ENCODE measurements at regions not wholly inside any gene's neighbourhood (a gene's known extent, or its start where the extent isn't known, plus 50 kb on each side); places are given as distances from the start of the nearest gene placed in this dataset.

DNA sequence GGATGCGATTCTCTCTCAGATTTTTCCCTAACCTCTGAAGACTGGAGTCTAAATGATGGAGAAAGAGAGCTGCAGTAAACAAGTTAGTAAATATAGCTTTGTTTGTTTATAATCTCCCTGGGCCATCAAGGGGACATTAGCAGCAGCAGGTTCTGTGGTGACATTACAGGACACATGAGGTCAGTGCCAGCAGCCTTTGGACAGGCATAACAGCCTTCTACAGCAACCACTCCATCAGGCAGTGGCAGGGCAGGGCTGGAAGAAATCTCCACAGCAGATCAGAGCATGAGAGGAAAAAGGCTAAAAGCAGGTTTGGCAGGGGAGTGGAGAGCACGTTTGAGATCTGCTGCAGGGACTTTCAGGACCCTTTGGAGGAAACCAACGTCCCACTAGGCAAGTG is 127.6 kb upstream of the ACP3 start:
- DNase-seq = no peak

DNA sequence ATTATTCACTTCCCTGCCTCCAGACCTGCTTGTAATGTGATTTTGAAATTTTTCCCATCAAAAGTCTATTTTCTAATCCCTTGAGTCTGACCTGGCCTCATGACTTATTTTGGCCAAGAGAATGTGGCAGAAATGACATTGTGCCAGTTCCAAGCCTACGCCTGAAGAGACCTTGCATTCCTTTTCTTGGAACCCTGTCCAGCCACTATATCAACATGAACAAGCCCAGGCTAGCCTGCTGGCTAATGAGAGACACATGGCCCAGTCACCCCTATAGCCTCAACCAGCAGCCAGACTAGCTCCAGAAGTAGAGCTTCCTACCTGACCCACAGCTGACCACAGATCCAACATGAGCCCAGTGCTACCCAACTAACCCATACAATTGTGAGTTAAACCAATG is 121.1 kb upstream of the ACP3 start:
- DNase-seq = no peak

GRCh38 chr3:132198516-132198915 is 118.7 kb upstream of the ACP3 start:
- no peak for DNase-seq

GRCh38 chr3:132199451-132199850 is 117.8 kb upstream of the ACP3 start:
- no peak for DNase-seq

- no peak for DNase-seq
Measured at GRCh38 chr3:132202586-132202985, 114.6 kb upstream of the ACP3 start.

DNA sequence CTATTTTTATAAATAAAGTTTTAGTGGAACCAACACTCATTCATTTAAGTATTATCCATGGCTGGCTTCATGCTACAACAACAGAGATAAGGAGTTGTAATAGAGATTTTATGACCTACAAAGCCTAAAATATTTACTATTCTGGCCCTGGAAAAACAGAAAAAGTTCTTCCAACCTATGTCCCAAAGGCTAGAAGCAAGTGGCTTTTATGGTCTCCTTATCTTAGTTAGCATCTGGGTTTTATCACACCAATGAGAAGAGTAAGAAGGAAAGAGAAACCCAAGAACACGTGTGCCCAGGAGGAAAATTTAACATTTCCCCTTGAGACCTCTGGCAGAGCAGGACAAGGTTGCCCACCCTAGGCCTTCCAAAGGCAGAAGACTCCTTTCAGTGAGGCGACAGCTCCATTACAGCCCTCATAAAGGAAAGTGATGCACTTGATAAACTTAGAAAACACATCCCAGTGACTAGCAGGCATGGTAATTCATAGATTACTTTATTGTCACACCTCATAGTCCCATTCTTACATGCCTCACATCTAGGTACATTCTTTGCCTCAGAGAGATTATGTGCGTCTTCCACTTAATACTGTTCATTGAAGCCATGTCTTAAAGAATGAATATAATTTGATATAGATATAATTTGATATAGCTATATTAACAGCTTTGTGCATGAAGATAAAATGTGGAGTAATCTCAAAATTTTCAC is 113.2 kb upstream of the ACP3 start:
- no peak for DNase-seq

DNA sequence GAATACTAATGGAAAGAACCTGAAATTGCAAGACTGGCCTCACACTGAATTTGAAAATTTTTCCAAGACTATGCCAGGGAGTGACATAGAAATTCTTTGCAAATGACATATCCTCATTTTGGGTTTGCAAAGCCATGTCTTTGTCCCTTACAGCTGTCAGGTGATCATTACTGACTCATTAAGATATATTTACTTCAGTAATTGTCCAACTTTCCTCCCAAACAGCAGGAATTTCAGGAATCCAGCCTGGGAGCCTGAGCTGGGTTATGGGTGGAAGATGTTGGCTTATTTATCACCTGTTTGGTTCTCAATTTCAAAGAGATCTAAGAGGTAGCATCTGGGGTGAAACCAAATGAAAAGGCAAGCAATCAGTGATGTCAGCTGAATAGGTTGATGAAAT is 111.6 kb upstream of the ACP3 start:
- DNase-seq = no peak

DNA sequence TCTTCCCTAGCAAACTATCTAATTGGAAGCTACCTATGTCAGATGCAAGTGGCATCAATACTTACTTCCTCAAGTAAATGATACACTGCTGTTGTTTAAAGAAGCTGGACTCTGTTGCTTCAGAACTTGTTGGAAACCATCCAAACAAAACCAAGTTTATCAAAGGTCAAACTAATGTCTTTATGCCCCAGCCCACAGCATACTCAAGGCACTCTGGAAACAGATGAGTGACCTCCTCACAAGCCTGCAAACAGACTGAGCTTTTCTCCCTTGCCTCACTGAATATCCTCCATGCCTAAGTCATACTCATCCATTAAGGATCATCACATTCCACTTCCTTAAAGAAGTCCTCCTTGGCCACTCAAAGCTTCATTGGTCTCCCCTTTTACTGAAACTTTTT is 107.4 kb upstream of the ACP3 start:
- DNase-seq = no peak

- DNase-seq = peak; percentile 57
Measured at GRCh38 chr3:132210476-132211346, 106.5 kb upstream of the ACP3 start.

DNA sequence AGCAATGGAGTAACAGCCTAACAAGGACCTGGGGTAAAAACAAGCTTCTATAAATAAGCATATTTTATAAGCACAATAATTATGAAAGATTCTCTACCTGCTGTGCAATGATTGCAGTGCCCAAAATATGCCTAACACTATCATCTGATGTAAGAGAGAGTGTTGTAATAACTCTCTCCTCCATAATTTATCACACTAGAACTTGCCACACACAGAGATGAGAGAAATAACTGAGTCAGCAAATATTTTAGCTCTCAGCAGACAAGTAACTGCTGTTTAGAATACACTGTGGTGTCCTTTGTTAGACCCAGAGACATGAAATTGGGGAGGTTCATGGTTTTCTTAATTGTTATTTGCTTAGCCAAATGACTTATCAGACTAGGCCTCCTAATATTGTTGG is 105.3 kb upstream of the ACP3 start:
- no peak for DNase-seq

DNA sequence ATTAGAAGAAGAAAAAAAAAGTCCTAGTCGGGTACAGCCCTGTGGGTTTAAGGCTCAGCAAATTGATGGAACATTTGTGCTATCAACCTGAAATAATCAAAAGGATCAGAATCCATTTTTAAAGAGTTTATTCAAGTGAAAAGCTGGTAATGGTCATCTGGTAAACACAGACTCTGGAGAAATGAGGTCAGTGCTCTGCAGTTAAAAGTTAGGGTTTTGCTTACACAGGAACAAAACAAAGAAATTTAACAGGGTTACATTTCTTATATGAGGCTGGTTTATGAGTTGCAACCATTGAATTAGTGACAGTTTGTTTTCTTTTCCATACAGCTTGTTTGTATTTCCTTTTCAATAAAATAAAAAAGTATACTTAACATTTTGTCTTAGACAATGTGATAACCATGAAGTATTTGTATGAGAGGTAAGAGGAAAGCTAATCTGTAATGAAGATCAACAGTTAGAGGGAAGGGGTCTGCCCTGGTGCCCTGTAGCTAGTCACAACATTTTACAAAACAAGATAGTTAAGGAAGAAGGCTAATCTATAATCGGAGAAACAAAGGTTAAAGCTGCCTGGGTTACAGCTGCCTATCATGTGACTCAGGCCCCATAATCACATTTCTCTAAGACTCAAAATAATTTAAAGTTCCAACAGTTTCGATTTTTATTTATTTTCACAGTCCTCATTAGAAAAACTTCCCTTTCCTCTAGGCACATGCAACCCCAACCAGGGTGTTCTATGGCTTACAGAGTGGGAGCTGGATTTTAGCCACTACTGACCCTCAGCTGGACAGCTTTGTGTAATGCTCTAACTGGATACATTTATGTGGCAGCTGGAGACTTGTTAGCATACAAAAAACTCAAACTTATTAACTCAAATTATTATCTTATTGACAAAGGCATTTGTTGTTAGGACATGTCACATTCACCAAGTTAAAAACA is 98.1 kb upstream of the ACP3 start:
- DNase-seq = no peak

DNA sequence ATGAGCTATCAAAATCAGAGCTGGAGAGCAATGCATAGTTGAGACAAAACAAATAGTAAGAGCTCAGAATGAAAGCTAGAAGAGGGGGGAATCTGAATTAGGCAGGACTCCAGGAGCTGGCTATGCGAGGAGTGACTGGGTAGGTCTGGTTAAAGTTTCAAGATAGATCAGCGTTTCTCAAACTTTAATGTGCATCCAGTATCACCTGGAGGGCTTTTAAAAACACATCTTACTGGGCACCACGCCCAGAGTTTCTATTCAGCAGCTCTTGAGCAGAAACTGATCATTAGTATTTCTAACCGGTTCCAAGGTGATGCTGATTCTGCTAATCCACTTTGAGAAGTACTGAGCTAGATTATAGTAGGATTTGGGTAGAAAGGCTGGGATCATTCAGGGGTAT is 96.2 kb upstream of the ACP3 start:
- DNase-seq = peak; percentile 62

- peak; percentile 11 for DNase-seq
Measured at GRCh38 chr3:132222868-132223538, 94.2 kb upstream of the ACP3 start.

DNA sequence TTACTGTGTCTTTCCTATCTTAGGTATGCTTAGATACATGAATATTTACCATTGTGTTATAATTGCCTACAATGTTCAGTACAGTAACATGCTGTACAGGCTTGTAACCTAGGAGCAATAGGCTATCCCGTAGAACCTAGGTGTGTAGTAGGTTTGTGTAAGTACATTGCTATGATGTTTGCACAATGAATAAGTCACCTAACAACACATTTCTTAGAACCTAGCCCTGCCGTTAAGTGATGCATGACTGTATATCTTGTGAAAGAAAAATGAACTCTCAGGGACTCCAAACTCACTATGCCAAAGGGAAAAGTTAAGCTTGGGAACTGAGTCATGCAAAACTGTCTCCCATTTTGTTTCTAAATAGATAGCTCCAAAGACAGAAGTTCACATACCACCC is 91.5 kb upstream of the ACP3 start:
- DNase-seq = no peak

- no peak for DNase-seq
Measured at GRCh38 chr3:132228923-132229322, 88.3 kb upstream of the ACP3 start.

DNA sequence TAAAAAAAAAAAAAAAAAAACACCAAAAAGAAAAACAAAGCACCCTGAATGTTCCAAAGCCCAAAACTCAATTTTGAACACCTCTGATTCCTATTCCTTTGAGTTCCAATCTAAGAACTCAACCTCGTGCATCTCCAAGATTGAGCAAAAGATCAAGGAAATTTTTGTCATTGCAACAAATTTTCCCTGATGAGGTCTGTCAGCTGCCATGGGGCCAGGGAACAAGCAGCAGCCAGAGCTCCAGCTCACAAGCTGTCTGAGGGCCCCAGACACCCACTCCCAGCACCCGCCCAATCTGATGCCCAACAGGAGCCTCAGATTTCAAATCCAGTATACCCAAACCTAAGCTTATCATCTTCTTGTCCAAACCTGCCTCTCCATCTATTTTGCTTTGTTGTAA is 87.6 kb upstream of the ACP3 start:
- no peak for DNase-seq

DNA sequence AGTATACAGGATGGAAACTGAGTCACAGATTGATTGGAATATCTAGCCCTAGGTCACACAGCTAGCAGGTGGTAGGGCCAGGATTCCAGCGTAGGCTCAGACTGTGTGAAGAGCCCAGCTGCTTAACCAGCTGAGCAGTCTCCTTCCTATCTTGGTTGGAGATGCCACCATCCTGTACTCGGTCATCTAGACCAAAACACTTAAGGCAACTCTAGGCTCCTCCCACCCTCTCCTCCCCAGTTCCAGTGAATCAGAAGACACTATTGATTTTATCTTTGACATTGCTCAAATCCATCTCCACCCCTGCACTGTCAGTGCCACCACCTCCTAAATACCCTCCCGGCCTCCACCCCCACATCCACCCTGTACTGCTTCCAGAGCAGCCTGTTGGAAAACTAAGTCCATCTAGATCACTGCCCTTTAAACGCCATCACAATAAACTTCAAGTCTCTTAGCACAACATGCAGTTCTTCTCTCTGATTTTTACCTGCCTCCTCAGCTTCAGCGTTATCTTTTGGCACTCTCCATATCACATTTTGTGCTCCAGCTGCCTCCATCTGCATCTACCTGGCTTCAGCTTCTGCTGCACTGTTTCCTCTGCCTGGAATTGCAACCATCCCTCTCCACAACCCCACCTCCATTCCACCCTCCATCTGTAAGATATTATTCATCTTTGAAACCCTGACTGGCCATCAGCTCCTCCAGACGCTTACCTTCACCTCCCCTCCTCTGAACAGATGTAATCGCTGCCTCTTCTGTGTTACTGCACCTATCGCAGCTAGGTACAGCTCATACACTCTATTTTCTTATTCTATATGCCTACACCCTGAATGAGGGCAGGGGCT is 86.8 kb upstream of the ACP3 start:
- no peak for DNase-seq

DNA sequence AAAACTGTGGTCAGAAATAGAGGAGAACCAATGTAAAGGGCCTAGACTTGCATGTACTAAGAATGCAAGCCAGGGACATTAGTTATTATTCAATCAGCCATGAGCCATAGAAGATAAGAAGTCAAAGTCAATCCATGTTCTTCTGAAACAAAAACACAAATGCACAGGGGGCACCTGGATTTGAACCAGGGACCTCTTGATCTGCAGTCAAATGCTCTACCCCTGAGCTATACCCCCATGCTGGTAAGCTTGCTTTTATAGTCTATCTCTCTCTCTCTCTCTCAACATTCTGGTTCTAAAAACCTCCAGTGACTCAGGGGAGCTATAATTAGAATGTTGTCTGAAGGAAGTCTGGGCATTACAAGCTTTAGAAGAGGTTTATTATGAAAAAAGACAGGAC is 85.6 kb upstream of the ACP3 start:
- DNase-seq = no peak

DNA sequence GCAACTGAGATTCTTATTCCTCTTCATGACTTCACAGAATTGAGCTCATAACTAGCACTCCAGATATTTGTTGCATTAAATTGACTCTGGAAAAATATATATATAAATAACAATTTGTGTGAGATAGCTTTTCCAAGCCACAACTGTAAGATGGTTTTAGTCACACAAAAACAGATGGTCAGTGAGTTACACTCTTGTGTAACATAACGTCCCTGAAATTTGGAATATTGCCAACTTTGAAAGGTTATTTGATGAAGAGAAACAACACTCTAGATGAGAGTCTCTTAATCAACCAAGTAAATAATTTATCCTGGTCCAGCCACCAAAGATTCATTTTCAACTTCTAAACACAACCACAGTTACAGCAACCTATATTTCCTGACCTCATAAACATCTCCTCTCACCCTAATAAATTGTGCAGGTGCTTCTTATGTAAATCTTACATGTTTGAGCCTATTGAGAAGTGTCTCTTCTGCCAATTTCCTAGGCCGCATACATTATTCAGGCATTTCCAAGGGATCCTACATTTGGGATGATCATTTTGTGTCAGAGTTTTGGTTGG is 84.9 kb upstream of the ACP3 start:
- DNase-seq = no peak

- no peak for DNase-seq
Measured at GRCh38 chr3:132236701-132237651, 80.2 kb upstream of the ACP3 start.

Measured in RPMI8226 (cell line).